ENCODE measurements at regions not wholly inside any gene's neighbourhood (a gene's known extent, or its start where the extent isn't known, plus 50 kb on each side); places are given as distances from the start of the nearest gene placed in this dataset.

DNA sequence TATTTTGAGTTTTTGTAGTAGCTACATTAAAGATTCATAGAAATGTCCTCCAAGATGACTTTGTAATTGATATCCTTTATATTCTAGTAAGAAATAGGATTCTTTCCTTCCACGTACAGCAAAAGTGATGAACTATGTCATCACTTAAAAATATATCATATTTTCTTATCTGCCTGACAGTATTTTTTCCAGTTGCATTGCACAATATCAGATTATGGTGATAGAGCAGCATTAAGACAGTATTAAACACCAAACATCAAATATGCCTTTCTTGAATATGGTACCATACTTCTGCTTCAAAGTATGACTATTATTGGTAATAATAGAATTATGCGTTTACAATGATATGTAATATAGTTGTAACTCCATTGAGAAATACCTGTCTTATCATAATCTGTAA, 919.8 kb upstream of the EDIL3 start:
- TF ChIP-seq, protein P1, sequence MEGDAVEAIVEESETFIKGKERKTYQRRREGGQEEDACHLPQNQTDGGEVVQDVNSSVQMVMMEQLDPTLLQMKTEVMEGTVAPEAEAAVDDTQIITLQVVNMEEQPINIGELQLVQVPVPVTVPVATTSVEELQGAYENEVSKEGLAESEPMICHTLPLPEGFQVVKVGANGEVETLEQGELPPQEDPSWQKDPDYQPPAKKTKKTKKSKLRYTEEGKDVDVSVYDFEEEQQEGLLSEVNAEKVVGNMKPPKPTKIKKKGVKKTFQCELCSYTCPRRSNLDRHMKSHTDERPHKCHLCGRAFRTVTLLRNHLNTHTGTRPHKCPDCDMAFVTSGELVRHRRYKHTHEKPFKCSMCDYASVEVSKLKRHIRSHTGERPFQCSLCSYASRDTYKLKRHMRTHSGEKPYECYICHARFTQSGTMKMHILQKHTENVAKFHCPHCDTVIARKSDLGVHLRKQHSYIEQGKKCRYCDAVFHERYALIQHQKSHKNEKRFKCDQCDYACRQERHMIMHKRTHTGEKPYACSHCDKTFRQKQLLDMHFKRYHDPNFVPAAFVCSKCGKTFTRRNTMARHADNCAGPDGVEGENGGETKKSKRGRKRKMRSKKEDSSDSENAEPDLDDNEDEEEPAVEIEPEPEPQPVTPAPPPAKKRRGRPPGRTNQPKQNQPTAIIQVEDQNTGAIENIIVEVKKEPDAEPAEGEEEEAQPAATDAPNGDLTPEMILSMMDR (IDR thresholded peaks at IDR 0.05; ENCODE audit: low read depth, low read length): no peak
- TF ChIP-seq POLR2A (IDR thresholded peaks at IDR 0.05; ENCODE audit: extremely low read depth, insufficient read length): no peak
- TF ChIP-seq MYC (IDR thresholded peaks at IDR 0.05; ENCODE audit: low read depth, low read length): no peak
- TF ChIP-seq, protein P2, sequence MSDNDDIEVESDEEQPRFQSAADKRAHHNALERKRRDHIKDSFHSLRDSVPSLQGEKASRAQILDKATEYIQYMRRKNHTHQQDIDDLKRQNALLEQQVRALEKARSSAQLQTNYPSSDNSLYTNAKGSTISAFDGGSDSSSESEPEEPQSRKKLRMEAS (IDR thresholded peaks at IDR 0.05; ENCODE audit: low read depth, low read length): no peak

Measured in NB4 (cell line).